Peyer's patch (tissue), 4 donors: ENCODE measurements at regions not wholly inside any gene's neighbourhood (a gene's known extent, or its start where the extent isn't known, plus 50 kb on each side); places are given as distances from the start of the nearest gene placed in this dataset.

Source experiments
- POLR2A ChIP-seq, 2 donors: fragments of 450-650 bp; IDR thresholded peaks; one replicate each; pipeline ENCODE4 v1.5.1; 2017; ENCODE audit warnings: antibody characterized with exemption in 2 of 2, mild to moderate bottlenecking in 2 of 2, moderate library complexity in 2 of 2
- TF ChIP-seq, protein P1 (sequence below), 6 experiments: fragments of 450-650 bp in 4 of 6; fragments of 200-600 bp in 2 of 6; sonication (generic) in 1 of 6; IDR thresholded peaks; one replicate each; pipeline ENCODE4 v1.5.1; 2017 to 2019; ENCODE audit warnings: antibody characterized with exemption in 6 of 6, mild to moderate bottlenecking in 3 of 6, moderate library complexity in 1 of 6

- TF ChIP-seq, protein P1, sequence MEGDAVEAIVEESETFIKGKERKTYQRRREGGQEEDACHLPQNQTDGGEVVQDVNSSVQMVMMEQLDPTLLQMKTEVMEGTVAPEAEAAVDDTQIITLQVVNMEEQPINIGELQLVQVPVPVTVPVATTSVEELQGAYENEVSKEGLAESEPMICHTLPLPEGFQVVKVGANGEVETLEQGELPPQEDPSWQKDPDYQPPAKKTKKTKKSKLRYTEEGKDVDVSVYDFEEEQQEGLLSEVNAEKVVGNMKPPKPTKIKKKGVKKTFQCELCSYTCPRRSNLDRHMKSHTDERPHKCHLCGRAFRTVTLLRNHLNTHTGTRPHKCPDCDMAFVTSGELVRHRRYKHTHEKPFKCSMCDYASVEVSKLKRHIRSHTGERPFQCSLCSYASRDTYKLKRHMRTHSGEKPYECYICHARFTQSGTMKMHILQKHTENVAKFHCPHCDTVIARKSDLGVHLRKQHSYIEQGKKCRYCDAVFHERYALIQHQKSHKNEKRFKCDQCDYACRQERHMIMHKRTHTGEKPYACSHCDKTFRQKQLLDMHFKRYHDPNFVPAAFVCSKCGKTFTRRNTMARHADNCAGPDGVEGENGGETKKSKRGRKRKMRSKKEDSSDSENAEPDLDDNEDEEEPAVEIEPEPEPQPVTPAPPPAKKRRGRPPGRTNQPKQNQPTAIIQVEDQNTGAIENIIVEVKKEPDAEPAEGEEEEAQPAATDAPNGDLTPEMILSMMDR (IDR thresholded peaks at IDR 0.05) = no peak
- TF ChIP-seq POLR2A (IDR thresholded peaks at IDR 0.05) = no peak
These were observed 390.9 kb upstream of the DAB2 start for GRCh38 chr5:39815711-39816110.
